ENCODE measurements at regions not wholly inside any gene's neighbourhood (a gene's known extent, or its start where the extent isn't known, plus 50 kb on each side); places are given as distances from the start of the nearest gene placed in this dataset.
"Not testable (repeated sequence)": the region's sequence is repeated elsewhere in the genome, so short reads cannot be mapped to it uniquely, and the experiment has no call there.

DNA sequence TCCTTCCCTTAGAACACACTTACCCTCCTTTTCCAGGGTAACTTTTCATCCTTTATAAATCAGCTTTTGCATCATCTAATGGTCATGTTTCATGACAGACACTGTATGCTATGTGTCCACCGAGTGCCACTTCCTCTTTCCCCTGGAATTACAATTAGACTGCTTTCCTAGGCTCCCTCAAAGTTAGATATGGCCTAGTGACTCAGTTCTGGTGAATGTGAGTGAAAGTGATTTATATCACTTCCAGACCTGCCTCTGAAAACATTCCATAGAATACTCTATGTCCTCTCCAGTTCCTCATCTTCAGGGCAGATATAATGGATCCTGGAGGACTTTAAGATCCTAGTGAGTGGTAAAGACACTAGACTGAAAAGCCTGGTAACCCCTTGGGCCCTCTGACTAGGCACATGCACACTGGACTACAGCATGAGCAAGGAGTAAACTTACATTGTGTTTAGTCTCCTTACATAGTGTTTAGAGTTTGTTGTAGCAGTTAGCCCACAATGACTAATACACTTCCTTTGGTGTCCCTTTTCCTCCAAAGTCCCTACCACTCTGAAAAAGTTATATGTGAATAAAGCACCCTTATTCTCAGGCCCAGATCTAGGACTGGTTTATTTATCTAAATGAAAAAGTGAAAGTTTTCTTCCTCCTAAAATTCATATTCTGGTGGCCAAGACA is 59.3 kb downstream of the GPR88 start:
- no peaks in the 10 kb centered on the region for H3K9me2 ChIP-seq (replicated peaks; ENCODE audit: control insufficient read depth, low read length)
- H3K36me3 ChIP-seq (ENCODE audit: control insufficient read depth, low read length): no peaks in the 10 kb centered on the region
- H3F3A ChIP-seq (ENCODE audit: control insufficient read depth, insufficient read depth): no peaks in the 10 kb centered on the region
- TF ChIP-seq EZH2phosphoT487 (IDR thresholded peaks at IDR 0.05; ENCODE audit: borderline replicate concordance, low read length): no peak
- TF ChIP-seq, protein P1, sequence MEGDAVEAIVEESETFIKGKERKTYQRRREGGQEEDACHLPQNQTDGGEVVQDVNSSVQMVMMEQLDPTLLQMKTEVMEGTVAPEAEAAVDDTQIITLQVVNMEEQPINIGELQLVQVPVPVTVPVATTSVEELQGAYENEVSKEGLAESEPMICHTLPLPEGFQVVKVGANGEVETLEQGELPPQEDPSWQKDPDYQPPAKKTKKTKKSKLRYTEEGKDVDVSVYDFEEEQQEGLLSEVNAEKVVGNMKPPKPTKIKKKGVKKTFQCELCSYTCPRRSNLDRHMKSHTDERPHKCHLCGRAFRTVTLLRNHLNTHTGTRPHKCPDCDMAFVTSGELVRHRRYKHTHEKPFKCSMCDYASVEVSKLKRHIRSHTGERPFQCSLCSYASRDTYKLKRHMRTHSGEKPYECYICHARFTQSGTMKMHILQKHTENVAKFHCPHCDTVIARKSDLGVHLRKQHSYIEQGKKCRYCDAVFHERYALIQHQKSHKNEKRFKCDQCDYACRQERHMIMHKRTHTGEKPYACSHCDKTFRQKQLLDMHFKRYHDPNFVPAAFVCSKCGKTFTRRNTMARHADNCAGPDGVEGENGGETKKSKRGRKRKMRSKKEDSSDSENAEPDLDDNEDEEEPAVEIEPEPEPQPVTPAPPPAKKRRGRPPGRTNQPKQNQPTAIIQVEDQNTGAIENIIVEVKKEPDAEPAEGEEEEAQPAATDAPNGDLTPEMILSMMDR (IDR thresholded peaks at IDR 0.05; ENCODE audit: low read depth, low read length, poor library complexity, severe bottlenecking): no peak
- H3K4me3 ChIP-seq (ENCODE audit: low read length): no peak overlapping the region
- no peaks in the 10 kb centered on the region for H3K9me3 ChIP-seq (ENCODE audit: control insufficient read depth, insufficient read depth, low read length)
- no peak overlapping the region for H3K4me2 ChIP-seq (ENCODE audit: low read length)
- no peaks in the 10 kb centered on the region for H3K79me2 ChIP-seq (ENCODE audit: control insufficient read depth, low read length)
- no peaks in the 10 kb centered on the region for H3K4me1 ChIP-seq (ENCODE audit: control insufficient read depth, low read length)
- no peaks in the 10 kb centered on the region for H3K27me3 ChIP-seq (ENCODE audit: control insufficient read depth, low read length)
- no peaks in the 10 kb centered on the region for H4K20me1 ChIP-seq (ENCODE audit: control insufficient read depth, insufficient read depth, low read depth, low read length)
- no peak overlapping the region for H3K27ac ChIP-seq (ENCODE audit: low read depth, low read length)

DNA sequence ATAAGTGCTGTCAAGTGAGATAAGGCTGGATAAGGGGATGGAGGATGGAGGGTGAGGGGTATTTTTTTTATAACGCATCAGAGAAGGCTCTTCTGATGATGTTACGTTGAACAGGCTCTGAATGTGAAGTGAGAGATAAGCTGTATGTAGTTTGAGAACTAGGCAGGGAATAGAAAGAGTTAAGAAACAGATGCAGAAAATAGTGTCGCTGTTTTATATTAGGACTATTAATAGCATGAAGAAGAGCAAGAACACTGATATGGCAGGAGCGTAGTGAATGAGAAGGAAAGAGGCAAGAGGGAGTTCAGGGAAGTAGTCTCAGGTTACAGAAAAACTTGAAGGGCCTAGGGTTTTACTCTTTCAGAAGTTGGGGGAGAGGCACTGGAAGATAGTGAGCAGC is 59.8 kb downstream of the GPR88 start:
- no peak for TF ChIP-seq EZH2phosphoT487 (IDR thresholded peaks at IDR 0.05; ENCODE audit: borderline replicate concordance, low read length)
- TF ChIP-seq, protein P1 (IDR thresholded peaks at IDR 0.05; ENCODE audit: low read depth, low read length, poor library complexity, severe bottlenecking): no peak
- Histone ChIP-seq H3K27me3 (ENCODE audit: control insufficient read depth, low read length) (no peaks in the 10 kb centered on the region), H4K20me1 (ENCODE audit: control insufficient read depth, insufficient read depth, low read depth, low read length) (no peaks in the 10 kb centered on the region), H3F3A (ENCODE audit: control insufficient read depth, insufficient read depth) (no peaks in the 10 kb centered on the region), H3K9me2 (replicated peaks; ENCODE audit: control insufficient read depth, low read length) (no peaks in the 10 kb centered on the region), H3K36me3 (ENCODE audit: control insufficient read depth, low read length) (no peaks in the 10 kb centered on the region), H3K4me2 (ENCODE audit: low read length) (no peak overlapping the region), H3K4me3 (ENCODE audit: low read length) (no peak overlapping the region), H3K27ac (ENCODE audit: low read depth, low read length) (no peak overlapping the region), H3K4me1 (ENCODE audit: control insufficient read depth, low read length) (no peaks in the 10 kb centered on the region), H3K79me2 (ENCODE audit: control insufficient read depth, low read length) (no peaks in the 10 kb centered on the region), H3K9me3 (ENCODE audit: control insufficient read depth, insufficient read depth, low read length) (no peaks in the 10 kb centered on the region)

DNA sequence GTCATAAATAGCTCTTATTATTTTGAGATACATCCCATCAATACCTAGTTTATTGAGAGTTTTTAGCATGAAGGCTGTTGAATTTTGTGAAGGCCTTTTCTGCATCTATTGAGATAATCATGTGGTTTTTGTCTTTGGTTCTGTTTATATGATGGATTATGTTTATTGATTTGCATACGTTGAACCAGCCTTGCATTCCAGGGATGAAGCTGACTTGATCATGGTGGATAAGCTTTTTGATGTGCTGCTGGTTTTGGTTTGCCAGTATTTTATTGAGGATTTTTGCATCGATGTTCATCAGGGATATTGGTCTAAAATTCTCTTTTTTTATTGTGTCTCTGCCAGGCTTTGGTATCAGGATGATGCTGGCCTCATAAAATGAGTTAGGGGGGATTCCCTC is 62.4 kb downstream of the GPR88 start:
- H4K20me1 ChIP-seq (ENCODE audit: control insufficient read depth, insufficient read depth, low read depth, low read length); H3F3A ChIP-seq (ENCODE audit: control insufficient read depth, insufficient read depth); H3K9me3 ChIP-seq (ENCODE audit: control insufficient read depth, insufficient read depth, low read length); H3K27ac ChIP-seq (ENCODE audit: low read depth, low read length); H3K4me1 ChIP-seq (ENCODE audit: control insufficient read depth, low read length); H3K4me3 ChIP-seq (ENCODE audit: low read length); H3K9me2 ChIP-seq (replicated peaks; ENCODE audit: control insufficient read depth, low read length); H3K4me2 ChIP-seq (ENCODE audit: low read length); H3K27me3 ChIP-seq (ENCODE audit: control insufficient read depth, low read length); H3K79me2 ChIP-seq (ENCODE audit: control insufficient read depth, low read length); H3K36me3 ChIP-seq (ENCODE audit: control insufficient read depth, low read length): not testable (repeated sequence)

DNA sequence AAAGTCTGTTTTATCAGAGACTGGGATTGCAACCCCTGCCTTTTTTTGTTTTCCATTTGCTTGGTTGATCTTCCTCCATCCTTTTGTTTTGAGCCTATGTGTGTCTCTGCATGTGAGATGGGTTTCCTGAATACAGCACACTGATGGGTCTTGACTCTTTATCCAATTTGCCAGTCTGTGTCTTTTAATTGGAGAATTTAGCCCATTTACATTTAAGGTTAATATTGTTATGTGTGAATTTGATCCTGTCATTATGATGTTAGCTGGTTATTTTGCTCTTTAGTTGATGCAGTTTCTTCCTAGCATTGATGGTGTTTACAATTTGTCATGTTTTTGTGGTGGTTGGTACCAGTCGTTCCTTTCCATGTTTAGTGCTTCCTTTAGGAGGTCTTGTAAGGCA is 64.1 kb downstream of the GPR88 start:
- H3F3A ChIP-seq (ENCODE audit: control insufficient read depth, insufficient read depth); H3K79me2 ChIP-seq (ENCODE audit: control insufficient read depth, low read length); H3K27me3 ChIP-seq (ENCODE audit: control insufficient read depth, low read length); H3K36me3 ChIP-seq (ENCODE audit: control insufficient read depth, low read length); H4K20me1 ChIP-seq (ENCODE audit: control insufficient read depth, insufficient read depth, low read depth, low read length); H3K4me2 ChIP-seq (ENCODE audit: low read length); H3K9me3 ChIP-seq (ENCODE audit: control insufficient read depth, insufficient read depth, low read length); H3K27ac ChIP-seq (ENCODE audit: low read depth, low read length); H3K9me2 ChIP-seq (replicated peaks; ENCODE audit: control insufficient read depth, low read length); H3K4me1 ChIP-seq (ENCODE audit: control insufficient read depth, low read length); H3K4me3 ChIP-seq (ENCODE audit: low read length): not testable (repeated sequence)
